SKM-1 treated with dmso at 0.1 percent for 144 hours (cell line): ENCODE measurements at regions not wholly inside any gene's neighbourhood (a gene's known extent, or its start where the extent isn't known, plus 50 kb on each side); places are given as distances from the start of the nearest gene placed in this dataset.

Experiments
- DNase-seq: peaks from one replicate; lab custom pipeline; 2025; ENCODE audit not compliant: unreplicated experiment; lab: John Stamatoyannopoulos, UW

GRCh38 chr1:14031461-14031860 lies 331.5 kb downstream of the PRDM2 start:
- DNase-seq = no peak

- no peak for DNase-seq
These were observed 334.5 kb downstream of the PRDM2 start for GRCh38 chr1:14034506-14034905.

GRCh38 chr1:14037101-14037847 lies 337.3 kb downstream of the PRDM2 start:
- no peak for DNase-seq

- no peak for DNase-seq
These were observed 339.8 kb downstream of the PRDM2 start for GRCh38 chr1:14039582-14040430.

- DNase-seq = no peak
These were observed 350.0 kb downstream of the PRDM2 start for GRCh38 chr1:14049965-14050364.

GRCh38 chr1:14055442-14056223 lies 355.6 kb downstream of the PRDM2 start:
- DNase-seq = no peak

- DNase-seq = no peak
These were observed 357.7 kb downstream of the PRDM2 start for GRCh38 chr1:14057640-14058039.

GRCh38 chr1:14061204-14061603 lies 361.2 kb downstream of the PRDM2 start:
- no peak for DNase-seq

- DNase-seq = no peak
These were observed 361.7 kb downstream of the PRDM2 start for GRCh38 chr1:14061722-14062121.

GRCh38 chr1:14062669-14063068 lies 362.7 kb downstream of the PRDM2 start:
- DNase-seq = no peak

GRCh38 chr1:14064649-14065442 lies 364.9 kb downstream of the PRDM2 start:
- DNase-seq = no peak

- no peak for DNase-seq
These were observed 365.5 kb downstream of the PRDM2 start for GRCh38 chr1:14065486-14065885.

- DNase-seq = no peak
These were observed 367.0 kb downstream of the PRDM2 start for GRCh38 chr1:14067036-14067435.

GRCh38 chr1:14067711-14068110 lies 367.7 kb downstream of the PRDM2 start:
- DNase-seq = no peak

GRCh38 chr1:14071581-14071980 lies 371.6 kb downstream of the PRDM2 start:
- no peak for DNase-seq

- no peak for DNase-seq
These were observed 380.7 kb downstream of the PRDM2 start for GRCh38 chr1:14080653-14081052.

GRCh38 chr1:14082331-14082730 lies 382.3 kb downstream of the PRDM2 start:
- DNase-seq = no peak

- no peak for DNase-seq
These were observed 383.3 kb downstream of the PRDM2 start for GRCh38 chr1:14083277-14083676.

- no peak for DNase-seq
These were observed 383.7 kb downstream of the PRDM2 start for GRCh38 chr1:14083706-14084105.

GRCh38 chr1:14090062-14090461 lies 390.1 kb downstream of the PRDM2 start:
- DNase-seq = no peak

- DNase-seq = no peak
These were observed 390.5 kb downstream of the PRDM2 start for GRCh38 chr1:14090531-14090930.
